ENCODE measurements at regions not wholly inside any gene's neighbourhood (a gene's known extent, or its start where the extent isn't known, plus 50 kb on each side); places are given as distances from the start of the nearest gene placed in this dataset.

DNA sequence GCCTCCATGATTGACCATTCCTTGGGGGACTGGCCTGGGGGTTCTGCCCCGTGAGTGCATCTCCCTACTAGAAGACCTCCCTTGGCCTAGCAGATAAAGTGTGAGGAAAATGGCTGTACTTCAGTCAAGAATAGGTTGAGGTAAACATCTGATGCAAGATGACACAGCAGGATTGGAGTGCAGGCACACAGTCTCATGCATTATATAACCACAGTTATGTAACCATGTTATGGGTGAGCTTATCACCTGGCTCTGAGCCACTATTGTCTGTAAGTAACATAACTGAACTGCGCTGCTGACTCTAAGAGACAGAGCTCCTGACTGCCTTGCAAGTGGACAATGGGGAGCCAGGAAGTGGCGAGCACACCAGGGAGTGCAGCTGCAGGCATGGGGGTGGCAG, 378.7 kb upstream of the ANO5 start:
- no peaks in the 10 kb centered on the region for H3K9me3 ChIP-seq
- no peaks in the 10 kb centered on the region for H3K27me3 ChIP-seq
- H3K27ac ChIP-seq, result no peak overlapping the region
- H3K4me3 ChIP-seq, result no peak overlapping the region
- TF ChIP-seq POLR2AphosphoS5 (IDR thresholded peaks at IDR 0.05; ENCODE audit: insufficient read depth in 1 of 2, low read depth in 1 of 2), result no peak
- no peaks in the 10 kb centered on the region for H3K36me3 ChIP-seq
- no peak for DNase-seq (ENCODE audit: extremely low spot score in 2 of 2)
- no peaks in the 10 kb centered on the region for H3K4me1 ChIP-seq
- intact Hi-C loops (cut with DNase I), result no loop called here

DNA sequence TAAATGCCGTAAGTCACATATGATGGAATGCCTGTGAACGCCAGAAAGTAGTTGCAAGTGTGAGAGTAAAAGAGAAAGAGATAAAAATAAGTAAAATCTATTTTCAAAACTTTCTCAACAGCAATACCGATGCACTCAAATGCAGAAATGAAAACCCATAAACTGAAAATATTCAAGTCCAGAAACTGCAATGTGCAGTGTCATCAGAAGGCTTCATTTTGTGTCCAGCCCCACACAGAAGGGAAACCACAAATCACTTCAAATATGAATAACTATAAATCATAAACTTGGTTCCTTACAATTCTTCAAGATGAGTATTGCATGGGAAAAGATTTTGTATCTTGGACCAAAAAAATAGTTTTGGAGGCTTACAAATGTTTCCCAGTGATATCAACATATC, 375.2 kb upstream of the ANO5 start:
- intact Hi-C loops (cut with DNase I), result no loop called here
- no peaks in the 10 kb centered on the region for H3K27me3 ChIP-seq
- no peak for DNase-seq (ENCODE audit: extremely low spot score in 2 of 2)
- H3K27ac ChIP-seq, result no peak overlapping the region
- H3K36me3 ChIP-seq, result no peaks in the 10 kb centered on the region
- H3K4me3 ChIP-seq, result no peak overlapping the region
- no peaks in the 10 kb centered on the region for H3K9me3 ChIP-seq
- TF ChIP-seq POLR2A (IDR thresholded peaks at IDR 0.05) (no peak), POLR2AphosphoS5 (IDR thresholded peaks at IDR 0.05; ENCODE audit: insufficient read depth in 1 of 2, low read depth in 1 of 2) (no peak)
- TF ChIP-seq, protein P1, sequence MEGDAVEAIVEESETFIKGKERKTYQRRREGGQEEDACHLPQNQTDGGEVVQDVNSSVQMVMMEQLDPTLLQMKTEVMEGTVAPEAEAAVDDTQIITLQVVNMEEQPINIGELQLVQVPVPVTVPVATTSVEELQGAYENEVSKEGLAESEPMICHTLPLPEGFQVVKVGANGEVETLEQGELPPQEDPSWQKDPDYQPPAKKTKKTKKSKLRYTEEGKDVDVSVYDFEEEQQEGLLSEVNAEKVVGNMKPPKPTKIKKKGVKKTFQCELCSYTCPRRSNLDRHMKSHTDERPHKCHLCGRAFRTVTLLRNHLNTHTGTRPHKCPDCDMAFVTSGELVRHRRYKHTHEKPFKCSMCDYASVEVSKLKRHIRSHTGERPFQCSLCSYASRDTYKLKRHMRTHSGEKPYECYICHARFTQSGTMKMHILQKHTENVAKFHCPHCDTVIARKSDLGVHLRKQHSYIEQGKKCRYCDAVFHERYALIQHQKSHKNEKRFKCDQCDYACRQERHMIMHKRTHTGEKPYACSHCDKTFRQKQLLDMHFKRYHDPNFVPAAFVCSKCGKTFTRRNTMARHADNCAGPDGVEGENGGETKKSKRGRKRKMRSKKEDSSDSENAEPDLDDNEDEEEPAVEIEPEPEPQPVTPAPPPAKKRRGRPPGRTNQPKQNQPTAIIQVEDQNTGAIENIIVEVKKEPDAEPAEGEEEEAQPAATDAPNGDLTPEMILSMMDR (IDR thresholded peaks at IDR 0.05), result no peak
- H3K4me1 ChIP-seq, result no peaks in the 10 kb centered on the region

DNA sequence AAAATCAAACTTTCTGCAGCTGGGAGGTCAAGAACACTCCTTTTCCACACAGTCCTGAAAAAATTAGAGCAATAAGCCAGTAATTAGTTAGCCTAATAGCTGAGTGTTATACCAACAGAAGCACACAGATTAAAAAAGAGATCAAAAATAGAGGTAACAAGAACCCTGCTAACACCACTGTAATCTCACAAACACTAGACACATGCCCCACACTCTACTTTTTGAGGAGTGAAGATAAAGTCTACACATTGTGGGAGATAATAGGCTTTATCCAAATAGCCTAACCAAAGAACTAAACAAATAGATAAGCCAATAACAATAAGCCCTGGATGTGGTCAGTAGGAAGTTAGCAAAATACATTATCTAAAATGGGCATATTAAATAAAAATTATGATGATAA, 372.7 kb upstream of the ANO5 start:
- Histone ChIP-seq H3K4me1 (no peaks in the 10 kb centered on the region), H3K27me3 (no peaks in the 10 kb centered on the region), H3K9me3 (no peaks in the 10 kb centered on the region), H3K4me3 (no peak overlapping the region), H3K27ac (no peak overlapping the region), H3K36me3 (no peaks in the 10 kb centered on the region)
- no peak for DNase-seq (ENCODE audit: extremely low spot score in 2 of 2)
- TF ChIP-seq POLR2A (IDR thresholded peaks at IDR 0.05), result no peak
- no peak for TF ChIP-seq POLR2AphosphoS5 (IDR thresholded peaks at IDR 0.05; ENCODE audit: insufficient read depth in 1 of 2, low read depth in 1 of 2)
- TF ChIP-seq, protein P1 (IDR thresholded peaks at IDR 0.05), result no peak
- intact Hi-C loops (cut with DNase I), result no loop called here

DNA sequence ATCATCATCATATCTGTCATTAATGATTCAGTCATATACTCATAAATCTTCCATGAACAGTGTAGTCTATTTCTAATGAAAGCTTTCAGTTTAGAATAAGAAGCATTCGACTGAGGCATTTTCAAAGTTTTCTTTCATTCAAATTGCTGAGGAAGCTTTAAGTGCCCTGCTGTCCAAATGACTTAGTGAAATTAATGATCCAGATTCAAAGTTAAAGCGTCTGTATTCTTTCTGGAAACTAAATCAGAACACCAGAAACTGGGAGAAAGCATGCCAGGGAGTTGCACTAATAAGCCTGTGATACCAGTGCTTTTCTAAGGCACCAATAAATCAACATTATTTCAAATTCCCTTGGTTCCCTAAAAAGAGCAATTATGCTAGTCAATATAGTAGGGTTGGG, 367.8 kb upstream of the ANO5 start:
- no peaks in the 10 kb centered on the region for H3K4me1 ChIP-seq
- no peak for DNase-seq (ENCODE audit: extremely low spot score in 2 of 2)
- no peak overlapping the region for H3K4me3 ChIP-seq
- H3K36me3 ChIP-seq, result no peaks in the 10 kb centered on the region
- TF ChIP-seq POLR2A (IDR thresholded peaks at IDR 0.05), result no peak
- TF ChIP-seq, protein P1 (IDR thresholded peaks at IDR 0.05), result no peak
- no peak for TF ChIP-seq POLR2AphosphoS5 (IDR thresholded peaks at IDR 0.05; ENCODE audit: insufficient read depth in 1 of 2, low read depth in 1 of 2)
- no peaks in the 10 kb centered on the region for H3K9me3 ChIP-seq
- no peaks in the 10 kb centered on the region for H3K27me3 ChIP-seq
- H3K27ac ChIP-seq, result no peak overlapping the region
- intact Hi-C loops (cut with DNase I), result no loop called here

DNA sequence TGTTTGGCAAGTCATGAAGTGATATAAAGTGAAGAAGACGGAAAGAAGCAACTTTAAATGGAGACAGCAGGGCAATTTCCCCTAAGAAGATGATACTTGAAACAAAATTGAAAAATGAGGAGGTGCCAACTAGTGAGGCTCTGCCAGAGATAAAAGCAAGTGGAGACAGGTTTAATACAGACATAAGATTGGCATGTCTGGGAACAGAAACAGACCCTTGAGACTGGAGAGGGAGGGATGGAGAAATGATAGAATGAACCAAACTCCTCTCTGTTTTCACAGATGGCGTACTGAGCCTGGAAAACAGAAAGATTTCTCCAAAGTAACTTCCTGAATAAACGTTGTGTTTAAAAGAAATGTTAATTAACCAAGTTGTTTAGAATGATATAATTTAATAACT, 354.5 kb upstream of the ANO5 start:
- no peak overlapping the region for H3K4me3 ChIP-seq
- no peaks in the 10 kb centered on the region for H3K27me3 ChIP-seq
- H3K4me1 ChIP-seq, result no peaks in the 10 kb centered on the region
- no peaks in the 10 kb centered on the region for H3K36me3 ChIP-seq
- DNase-seq (ENCODE audit: extremely low spot score in 2 of 2), result no peak
- no peak for TF ChIP-seq POLR2AphosphoS5 (IDR thresholded peaks at IDR 0.05; ENCODE audit: insufficient read depth in 1 of 2, low read depth in 1 of 2)
- TF ChIP-seq, protein P1 (IDR thresholded peaks at IDR 0.05), result no peak
- TF ChIP-seq POLR2A (IDR thresholded peaks at IDR 0.05), result no peak
- intact Hi-C loops (cut with DNase I), result no loop called here
- no peaks in the 10 kb centered on the region for H3K9me3 ChIP-seq
- H3K27ac ChIP-seq, result no peak overlapping the region

DNA sequence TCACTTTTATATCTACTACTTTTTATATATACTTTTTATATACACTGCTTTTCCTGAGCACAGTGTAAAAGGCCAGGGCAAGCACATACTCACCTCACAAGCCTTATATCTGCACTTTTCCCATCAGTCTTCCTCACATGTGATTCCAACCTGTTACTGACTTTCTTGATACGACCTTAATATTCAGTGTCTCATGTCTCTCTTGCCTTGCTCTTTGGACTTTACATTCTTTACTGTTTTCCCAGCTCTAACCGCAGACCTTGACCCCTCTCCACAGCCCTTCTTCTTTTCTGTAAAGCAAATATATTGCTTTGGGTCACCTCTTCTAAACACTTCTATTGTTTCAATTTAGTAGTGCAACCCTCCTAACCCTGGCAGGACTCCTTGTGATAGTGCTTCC, 353.1 kb upstream of the ANO5 start:
- DNase-seq (ENCODE audit: extremely low spot score in 2 of 2), result no peak
- Histone ChIP-seq H3K4me1 (no peaks in the 10 kb centered on the region), H3K4me3 (no peak overlapping the region), H3K9me3 (no peaks in the 10 kb centered on the region), H3K27ac (no peak overlapping the region), H3K27me3 (no peaks in the 10 kb centered on the region), H3K36me3 (no peaks in the 10 kb centered on the region)
- intact Hi-C loops (cut with DNase I), result no loop called here
- TF ChIP-seq POLR2A (IDR thresholded peaks at IDR 0.05) (no peak), POLR2AphosphoS5 (IDR thresholded peaks at IDR 0.05; ENCODE audit: insufficient read depth in 1 of 2, low read depth in 1 of 2) (no peak)
- TF ChIP-seq, protein P1 (IDR thresholded peaks at IDR 0.05), result no peak

All from vagina (tissue), 2 donors.